Activated CD4-positive, CD25-positive, alpha-beta regulatory T cell treated with anti-CD3 and anti-CD28 coated beads, Interleukin-2, amount 50 U/mL, for 72 hours (primary cell): ENCODE measurements at regions not wholly inside any gene's neighbourhood (a gene's known extent, or its start where the extent isn't known, plus 50 kb on each side); places are given as distances from the start of the nearest gene placed in this dataset.

Source experiments
- DNase-seq: peaks from one replicate; pipeline ENCODE4 v3.0.0; 2021

DNA sequence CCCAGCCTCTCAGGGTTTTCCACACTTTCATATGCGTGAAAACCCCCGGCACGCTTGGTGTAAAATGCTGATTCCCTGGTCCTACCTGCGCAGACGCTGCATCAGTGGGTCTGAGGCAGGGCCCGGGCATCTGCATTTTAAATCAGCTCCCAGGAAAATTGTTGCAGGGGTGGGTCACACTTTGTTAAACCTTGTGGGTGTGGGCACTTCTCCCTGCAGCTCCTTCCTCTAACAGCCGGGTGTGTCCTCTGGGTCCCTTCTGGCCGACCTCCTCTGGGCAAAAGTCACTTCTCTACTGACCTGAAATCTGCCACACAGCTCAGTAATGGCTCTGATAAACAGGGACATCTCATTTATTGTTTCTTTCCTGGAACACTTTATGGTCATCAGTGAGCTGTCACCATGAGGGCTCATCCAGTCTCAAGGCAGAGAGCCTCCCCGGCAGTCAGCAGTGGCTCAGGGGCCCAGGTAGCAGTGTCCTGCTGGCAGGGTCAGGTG is 52.8 kb upstream of the TMPRSS2 start:
- DNase-seq: no peak

DNA sequence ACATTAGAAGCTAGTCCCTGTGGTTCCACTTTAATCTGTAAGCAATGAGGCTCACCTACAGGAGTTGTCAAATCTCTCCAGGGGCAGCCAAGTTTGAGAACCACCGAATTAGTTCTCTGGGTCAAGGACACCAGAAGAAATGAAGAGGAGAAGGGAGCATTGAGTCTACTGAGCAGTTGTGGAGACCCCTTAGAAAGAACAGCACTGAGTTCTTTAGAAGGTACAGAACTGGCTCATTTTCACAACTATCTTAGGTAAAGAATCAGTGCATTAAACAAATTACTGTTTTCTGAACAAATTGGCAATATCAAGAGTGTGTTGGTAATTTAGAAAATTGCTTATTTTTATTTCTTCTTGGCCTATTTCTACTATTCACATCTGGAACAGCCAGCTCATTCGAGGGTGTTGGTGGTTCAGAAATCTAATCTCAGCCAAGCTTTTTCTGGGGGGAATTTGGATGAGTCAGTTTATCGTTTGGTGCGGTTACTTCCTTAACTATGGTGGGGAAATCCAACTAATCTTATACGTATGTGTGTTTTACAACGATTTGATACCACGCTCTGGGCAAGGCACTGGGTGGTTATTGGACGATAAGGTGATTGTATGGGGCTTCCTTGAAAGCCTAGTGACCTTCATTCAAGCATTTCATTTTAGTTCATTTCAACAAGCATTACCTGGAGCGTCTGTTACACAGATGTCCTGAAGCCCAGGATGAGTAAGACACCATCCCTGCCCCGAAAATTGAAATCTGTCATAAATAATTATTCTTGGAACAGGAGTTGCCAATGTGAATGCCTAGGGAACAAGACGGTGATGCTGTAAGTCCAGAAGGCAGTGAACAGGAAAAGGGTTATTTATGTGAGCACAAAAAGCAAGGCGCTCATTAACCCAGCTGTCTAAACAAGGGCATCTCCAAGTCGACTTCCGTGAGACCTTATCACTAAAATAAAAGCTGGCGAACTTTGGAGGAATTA is 52.0 kb upstream of the TMPRSS2 start:
- no peak for DNase-seq

DNA sequence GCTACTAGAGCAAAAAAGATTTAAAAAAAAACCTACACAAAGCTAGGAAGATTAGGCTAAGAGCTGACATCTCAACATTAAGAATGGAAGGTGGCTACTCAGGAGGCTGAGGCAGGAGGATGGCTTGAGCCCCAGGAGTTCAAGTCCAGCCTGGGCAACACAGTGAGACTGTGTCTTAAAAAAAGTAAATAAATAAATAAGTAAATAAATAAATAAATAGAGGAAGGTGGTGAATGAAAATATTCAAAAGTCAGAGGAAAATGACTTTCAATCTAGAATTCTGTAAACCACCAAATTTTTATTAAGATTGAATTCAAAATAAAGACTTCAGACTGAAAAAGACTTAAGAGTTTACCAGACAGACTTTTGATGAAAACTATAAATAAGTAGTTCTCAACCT is 50.9 kb upstream of the TMPRSS2 start:
- no peak for DNase-seq

- no peak for DNase-seq
These were observed 49.9 kb upstream of the TMPRSS2 start for GRCh38 chr21:41557884-41558283.
